Stomach (tissue), 8 donors: ENCODE measurements at regions not wholly inside any gene's neighbourhood (a gene's known extent, or its start where the extent isn't known, plus 50 kb on each side); places are given as distances from the start of the nearest gene placed in this dataset.

Experiments used
- DNase-seq, 2 donors: peaks; one replicate each; pipeline versions ENCODE4 v3.0.0 to v3.0.0-alpha.2; 2013 to 2019
- H3K27ac ChIP-seq, 5 donors: fragments of 200-600 bp in 4 of 5; sonication (generic) in 4 of 5; one replicate each; pipeline ENCODE4 v1.5.1; 2013 to 2019; ENCODE audit warnings: mild to moderate bottlenecking in 1 of 5, moderate library complexity in 1 of 5
- H3K27me3 ChIP-seq, 3 donors: fragments of 200-600 bp; sonication (generic); one replicate each; pipeline ENCODE4 v1.5.1; 2017 to 2019; ENCODE audit warnings: mixed run types in 1 of 3
- H3K36me3 ChIP-seq, 4 donors: fragments of 200-600 bp; sonication (generic); 1 replicate in 3 of 4; 2 replicates in 1 of 4; pipeline ENCODE4 v1.5.1; 2016 to 2019
- H3K4me1 ChIP-seq, 4 donors: fragments of 200-600 bp; sonication (generic); one replicate each; pipeline ENCODE4 v1.5.1; 2016 to 2019
- H3K4me3 ChIP-seq, 4 donors: fragments of 200-600 bp; sonication (generic) in 3 of 4; one replicate each; pipeline ENCODE4 v1.5.1; 2016 to 2019; ENCODE audit warnings: mild to moderate bottlenecking in 1 of 4
- H3K9me3 ChIP-seq, 4 donors: fragments of 200-600 bp; sonication (generic); one replicate each; pipeline ENCODE4 v1.5.1; 2016 to 2019
- EP300 ChIP-seq: sonication (generic); formaldehyde crosslinking; IDR thresholded peaks from one replicate; pipeline ENCODE4 v1.6.1; 2017; ENCODE audit warnings: antibody characterized with exemption
- POLR2A ChIP-seq, 4 donors: fragments of 450-650 bp; IDR thresholded peaks; one replicate each; pipeline ENCODE4 v1.6.1; 2016; ENCODE audit warnings: antibody characterized with exemption in 4 of 4, control low read depth in 2 of 4, mild to moderate bottlenecking in 1 of 4, moderate library complexity in 1 of 4
- POLR2AphosphoS5 ChIP-seq, 3 donors: sonication (generic); formaldehyde crosslinking; IDR thresholded peaks; one replicate each; pipeline ENCODE4 v1.6.1; 2016; ENCODE audit warnings: antibody characterized with exemption in 3 of 3
- WGBS, 5 donors: extraction: QIAGEN DNeasy Blood & Tissue Kit in 3 of 5; methylation state at CpG; one replicate each; pipeline versions ENCODE4 v1.1.5 to v1.1.7; 2013 to 2018; 5-methylcytosine and 5-hydroxymethylcytosine counted together
- intact Hi-C: fragments of 100-400 bp; cut with DNase I; formaldehyde crosslinking; loops from one replicate; pipeline ENCODE4 v1.15.1; 2023; ENCODE audit warnings: low total_unique reads
- TF ChIP-seq, protein P1 (sequence below), 7 experiments: fragments of 450-650 bp in 4 of 7; fragments of 200-600 bp in 3 of 7; sonication (generic) in 3 of 7; IDR thresholded peaks; one replicate each; pipeline ENCODE4 v1.5.1; 2016 to 2019; ENCODE audit warnings: antibody characterized with exemption in 7 of 7, control low read depth in 2 of 7, mild to moderate bottlenecking in 1 of 7
- donor health status: healthy with polysubstance abuse.
- donor health status: Bipolar disorder and iron deficiency.
- donor health status: healthy.

DNA sequence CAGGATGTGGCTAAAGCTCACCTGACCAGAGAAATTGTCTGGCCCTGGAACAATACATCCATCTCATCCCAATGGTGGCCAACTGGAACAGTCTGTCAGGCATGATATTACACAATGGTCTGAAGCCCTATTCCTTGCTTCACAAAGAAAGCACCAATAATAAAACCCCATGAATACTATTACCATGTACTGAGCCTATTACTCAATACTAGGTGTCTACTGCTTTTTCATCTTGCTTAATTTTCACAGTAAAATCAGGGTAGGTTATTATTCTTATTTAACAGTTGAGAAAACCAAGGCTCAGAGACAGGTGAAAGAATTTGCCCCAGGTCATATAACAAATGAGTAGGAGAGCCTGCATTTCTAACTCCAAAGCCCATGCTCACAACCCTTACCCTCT lies 68.9 kb upstream of the CAPRIN1 start:
- no peak overlapping the region for H3K27ac ChIP-seq
- H3K36me3 ChIP-seq = no peaks in the 10 kb centered on the region
- no peaks in the 10 kb centered on the region for H3K9me3 ChIP-seq
- H3K4me3 ChIP-seq = no peak overlapping the region
- intact Hi-C loops = no loop called here
- peaks cover 0 to under 1% (median 0%) of the 10 kb centered on the region in 3 donors for H3K27me3 ChIP-seq
- no peak for TF ChIP-seq POLR2A (IDR thresholded peaks at IDR 0.05)
- no peak for TF ChIP-seq EP300
- TF ChIP-seq, protein P1, sequence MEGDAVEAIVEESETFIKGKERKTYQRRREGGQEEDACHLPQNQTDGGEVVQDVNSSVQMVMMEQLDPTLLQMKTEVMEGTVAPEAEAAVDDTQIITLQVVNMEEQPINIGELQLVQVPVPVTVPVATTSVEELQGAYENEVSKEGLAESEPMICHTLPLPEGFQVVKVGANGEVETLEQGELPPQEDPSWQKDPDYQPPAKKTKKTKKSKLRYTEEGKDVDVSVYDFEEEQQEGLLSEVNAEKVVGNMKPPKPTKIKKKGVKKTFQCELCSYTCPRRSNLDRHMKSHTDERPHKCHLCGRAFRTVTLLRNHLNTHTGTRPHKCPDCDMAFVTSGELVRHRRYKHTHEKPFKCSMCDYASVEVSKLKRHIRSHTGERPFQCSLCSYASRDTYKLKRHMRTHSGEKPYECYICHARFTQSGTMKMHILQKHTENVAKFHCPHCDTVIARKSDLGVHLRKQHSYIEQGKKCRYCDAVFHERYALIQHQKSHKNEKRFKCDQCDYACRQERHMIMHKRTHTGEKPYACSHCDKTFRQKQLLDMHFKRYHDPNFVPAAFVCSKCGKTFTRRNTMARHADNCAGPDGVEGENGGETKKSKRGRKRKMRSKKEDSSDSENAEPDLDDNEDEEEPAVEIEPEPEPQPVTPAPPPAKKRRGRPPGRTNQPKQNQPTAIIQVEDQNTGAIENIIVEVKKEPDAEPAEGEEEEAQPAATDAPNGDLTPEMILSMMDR (IDR thresholded peaks at IDR 0.05) = no peak
- TF ChIP-seq POLR2AphosphoS5 (IDR thresholded peaks at IDR 0.05) = no peak
- no peaks in the 10 kb centered on the region for H3K4me1 ChIP-seq
- DNase-seq = no peak

DNA sequence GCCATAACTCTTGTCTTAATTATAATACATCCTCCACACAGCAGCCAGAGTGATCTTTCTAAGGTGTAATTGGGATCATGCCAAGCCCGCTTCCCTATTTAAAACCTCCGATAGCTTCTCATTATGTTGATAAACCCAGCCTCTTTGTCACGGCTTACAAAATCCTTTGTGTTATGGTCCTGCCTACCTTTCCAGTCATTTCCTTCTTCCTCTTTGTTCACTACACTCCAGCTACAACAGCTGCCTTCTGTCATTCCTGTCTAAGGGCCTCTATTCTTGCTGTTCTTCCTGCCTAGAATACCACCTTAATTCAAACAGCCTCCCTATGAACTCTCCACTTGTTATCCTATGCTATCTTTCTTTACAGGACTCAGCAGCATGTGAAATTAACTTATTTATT lies 70.6 kb upstream of the CAPRIN1 start:
- intact Hi-C loops = no loop called here
- no peaks in the 10 kb centered on the region for H3K9me3 ChIP-seq
- no peak overlapping the region for H3K27ac ChIP-seq
- no peaks in the 10 kb centered on the region for H3K27me3 ChIP-seq
- H3K36me3 ChIP-seq = no peaks in the 10 kb centered on the region
- peak in 1 of 2 donors; percentile 47 for DNase-seq
- no peak overlapping the region for H3K4me3 ChIP-seq
- 19 to 35% (median 26%) methylated on average over 3 of the region's 3 CpGs for WGBS, 5 donors
- no peak for TF ChIP-seq EP300
- TF ChIP-seq, protein P1 (IDR thresholded peaks at IDR 0.05) = no peak
- TF ChIP-seq POLR2AphosphoS5 (IDR thresholded peaks at IDR 0.05) = no peak
- TF ChIP-seq POLR2A (IDR thresholded peaks at IDR 0.05) = no peak
- no peaks in the 10 kb centered on the region for H3K4me1 ChIP-seq

DNA sequence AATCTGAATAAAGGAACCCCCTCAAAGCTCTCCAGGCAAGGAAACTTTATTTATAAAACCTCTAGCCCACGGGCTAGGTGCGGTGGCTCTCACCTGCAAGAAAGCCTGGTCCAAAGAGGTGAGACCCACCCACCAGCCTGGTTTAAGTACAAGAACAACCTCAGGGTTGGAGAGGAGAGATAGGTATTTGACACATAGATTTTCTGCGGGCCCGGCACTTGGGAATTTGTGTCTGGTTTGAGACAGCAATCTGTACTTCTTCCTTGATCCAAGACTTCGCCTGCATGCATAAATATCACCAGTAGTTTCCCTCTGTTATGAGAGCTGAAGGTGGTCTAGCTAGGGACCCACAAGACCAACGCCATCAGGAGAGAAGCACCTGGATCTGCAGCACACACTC lies 73.2 kb upstream of the CAPRIN1 start:
- 67 to 94% (median 91%) methylated on average over 6 of the region's 6 CpGs for WGBS, 5 donors
- Histone ChIP-seq H3K27me3 (no peaks in the 10 kb centered on the region), H3K4me3 (no peak overlapping the region), H3K4me1 (no peaks in the 10 kb centered on the region), H3K36me3 (no peaks in the 10 kb centered on the region), H3K27ac (no peak overlapping the region), H3K9me3 (no peaks in the 10 kb centered on the region)
- intact Hi-C loops = no loop called here
- TF ChIP-seq, protein P1 (IDR thresholded peaks at IDR 0.05) = no peak
- TF ChIP-seq POLR2AphosphoS5 (IDR thresholded peaks at IDR 0.05) (no peak), POLR2A (IDR thresholded peaks at IDR 0.05) (no peak), EP300 (no peak)
- DNase-seq = no peak

DNA sequence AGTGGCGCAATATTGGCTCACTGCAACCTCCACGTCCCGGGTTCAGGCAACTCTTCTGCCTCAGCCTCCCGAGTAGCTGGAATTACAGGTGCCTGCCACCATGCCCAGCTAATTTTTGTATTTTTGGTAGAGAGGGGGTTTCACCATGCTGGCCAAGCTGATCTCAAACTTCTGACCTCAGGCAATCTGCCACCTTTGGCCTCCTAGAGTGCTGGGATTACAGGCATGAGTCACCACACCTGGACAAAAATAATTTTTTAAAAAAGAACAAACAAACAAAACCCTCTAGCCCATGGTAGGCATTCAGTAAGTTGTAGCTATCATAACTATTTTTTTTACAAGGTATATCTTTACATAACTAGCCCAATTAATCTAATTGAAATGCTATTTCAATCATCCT lies 73.9 kb upstream of the CAPRIN1 start:
- no peak for DNase-seq
- H3K9me3 ChIP-seq = no peaks in the 10 kb centered on the region
- H3K27ac ChIP-seq = no peak overlapping the region
- no peak overlapping the region for H3K4me3 ChIP-seq
- H3K36me3 ChIP-seq = no peaks in the 10 kb centered on the region
- intact Hi-C loops = no loop called here
- no peaks in the 10 kb centered on the region for H3K27me3 ChIP-seq
- TF ChIP-seq POLR2A (IDR thresholded peaks at IDR 0.05) = no peak
- TF ChIP-seq, protein P1 (IDR thresholded peaks at IDR 0.05) = no peak
- no peak for TF ChIP-seq POLR2AphosphoS5 (IDR thresholded peaks at IDR 0.05)
- no peak for TF ChIP-seq EP300
- 86 to 97% (median 95%) methylated on average over 4 of the region's 4 CpGs for WGBS, 5 donors
- no peaks in the 10 kb centered on the region for H3K4me1 ChIP-seq
